Stomach (tissue), 4 donors: ENCODE measurements at regions not wholly inside any gene's neighbourhood (a gene's known extent, or its start where the extent isn't known, plus 50 kb on each side); places are given as distances from the start of the nearest gene placed in this dataset.

Experiments used
- POLR2A ChIP-seq, 4 donors: fragments of 450-650 bp; IDR thresholded peaks; one replicate each; pipeline ENCODE4 v1.6.1; 2016; ENCODE audit warnings: antibody characterized with exemption in 4 of 4, control low read depth in 2 of 4, mild to moderate bottlenecking in 1 of 4, moderate library complexity in 1 of 4
- TF ChIP-seq, protein P1 (sequence below), 7 experiments: fragments of 450-650 bp in 4 of 7; fragments of 200-600 bp in 3 of 7; sonication (generic) in 3 of 7; IDR thresholded peaks; one replicate each; pipeline ENCODE4 v1.5.1; 2016 to 2019; ENCODE audit warnings: antibody characterized with exemption in 7 of 7, control low read depth in 2 of 7, mild to moderate bottlenecking in 1 of 7

DNA sequence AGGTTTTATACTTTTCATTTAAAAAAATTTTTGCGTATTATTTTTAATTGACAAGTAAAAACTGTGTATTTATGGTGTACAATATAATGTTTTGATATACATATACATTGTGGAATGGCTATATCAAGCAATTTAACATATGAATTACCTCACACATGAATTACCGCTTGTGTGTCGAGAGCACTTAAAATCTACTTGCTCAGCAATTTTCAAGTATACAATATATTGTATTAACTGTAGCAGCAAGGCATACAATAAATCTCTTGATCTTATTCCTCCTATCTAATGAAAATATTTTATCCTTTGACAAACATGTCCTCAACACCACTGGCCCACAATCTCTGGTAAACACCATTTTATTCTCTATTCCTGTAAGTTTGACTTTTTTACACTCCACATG lies 224.4 kb upstream of the CYLC2 start:
- TF ChIP-seq, protein P1, sequence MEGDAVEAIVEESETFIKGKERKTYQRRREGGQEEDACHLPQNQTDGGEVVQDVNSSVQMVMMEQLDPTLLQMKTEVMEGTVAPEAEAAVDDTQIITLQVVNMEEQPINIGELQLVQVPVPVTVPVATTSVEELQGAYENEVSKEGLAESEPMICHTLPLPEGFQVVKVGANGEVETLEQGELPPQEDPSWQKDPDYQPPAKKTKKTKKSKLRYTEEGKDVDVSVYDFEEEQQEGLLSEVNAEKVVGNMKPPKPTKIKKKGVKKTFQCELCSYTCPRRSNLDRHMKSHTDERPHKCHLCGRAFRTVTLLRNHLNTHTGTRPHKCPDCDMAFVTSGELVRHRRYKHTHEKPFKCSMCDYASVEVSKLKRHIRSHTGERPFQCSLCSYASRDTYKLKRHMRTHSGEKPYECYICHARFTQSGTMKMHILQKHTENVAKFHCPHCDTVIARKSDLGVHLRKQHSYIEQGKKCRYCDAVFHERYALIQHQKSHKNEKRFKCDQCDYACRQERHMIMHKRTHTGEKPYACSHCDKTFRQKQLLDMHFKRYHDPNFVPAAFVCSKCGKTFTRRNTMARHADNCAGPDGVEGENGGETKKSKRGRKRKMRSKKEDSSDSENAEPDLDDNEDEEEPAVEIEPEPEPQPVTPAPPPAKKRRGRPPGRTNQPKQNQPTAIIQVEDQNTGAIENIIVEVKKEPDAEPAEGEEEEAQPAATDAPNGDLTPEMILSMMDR (IDR thresholded peaks at IDR 0.05): no peak
- TF ChIP-seq POLR2A (IDR thresholded peaks at IDR 0.05): no peak
